ENCODE measurements at regions not wholly inside any gene's neighbourhood (a gene's known extent, or its start where the extent isn't known, plus 50 kb on each side); places are given as distances from the start of the nearest gene placed in this dataset.
"Not testable (repeated sequence)": the region's sequence is repeated elsewhere in the genome, so short reads cannot be mapped to it uniquely, and the experiment has no call there.

DNA sequence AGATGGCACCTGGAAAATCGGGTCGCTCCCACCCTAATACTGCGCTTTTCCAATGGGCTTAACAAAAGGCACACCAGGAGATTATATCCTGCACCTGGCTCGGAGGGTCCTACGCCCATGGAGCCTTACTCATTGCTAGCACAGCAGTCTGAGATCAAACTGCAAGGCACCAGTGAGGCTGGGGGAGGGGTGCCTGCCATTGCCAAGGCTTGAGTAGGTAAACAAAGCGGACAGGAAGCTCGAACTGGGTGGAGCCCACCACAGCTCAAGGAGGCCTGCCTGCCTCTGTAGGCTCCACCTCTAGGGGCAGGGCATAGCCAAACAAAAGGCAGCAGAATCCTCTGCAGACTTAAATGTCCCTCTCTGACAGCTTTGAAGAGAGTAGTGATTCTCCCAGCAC, 814.8 kb downstream of the SEMA5A start:
- not testable (repeated sequence) for DNase-seq

DNA sequence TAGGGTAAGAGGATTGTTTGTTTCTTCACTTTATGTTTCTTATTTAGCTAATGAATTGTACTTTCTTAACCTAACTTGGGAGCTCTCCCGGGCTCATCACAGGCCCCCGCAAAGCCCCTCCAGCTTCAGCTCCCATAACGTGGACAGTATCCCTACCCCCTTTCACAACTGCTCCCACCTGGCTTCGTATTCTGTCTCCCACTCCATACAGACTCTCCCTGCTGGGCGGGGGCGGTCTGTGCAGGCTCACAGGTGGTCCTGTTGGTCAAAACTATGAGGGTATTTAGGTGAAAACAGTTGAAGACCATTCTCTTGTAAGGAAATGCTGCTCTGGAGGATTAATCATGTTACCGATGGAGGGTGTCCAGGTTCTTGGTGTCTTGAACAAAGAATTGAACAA, 805.3 kb downstream of the SEMA5A start:
- no peak for DNase-seq

DNA sequence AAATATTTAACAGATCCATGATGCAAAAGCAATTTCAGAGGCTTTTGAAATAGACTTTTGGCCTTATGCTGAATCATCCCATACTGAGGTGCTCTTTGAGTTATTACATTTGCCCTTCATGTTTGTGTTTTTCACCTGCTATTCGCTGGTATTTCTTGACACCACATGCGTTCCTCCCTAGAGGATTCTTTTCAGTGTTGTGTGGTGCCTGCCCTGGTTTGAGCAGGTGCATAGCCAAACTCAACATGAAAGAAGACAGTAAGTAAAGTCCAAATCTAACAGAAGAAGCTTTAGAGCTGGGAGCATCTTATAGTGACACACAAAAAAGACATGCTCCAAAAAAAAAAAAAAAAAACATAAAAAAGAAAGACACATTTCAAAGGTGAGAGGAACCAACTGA, 796.3 kb downstream of the SEMA5A start:
- DNase-seq, result no peak

DNA sequence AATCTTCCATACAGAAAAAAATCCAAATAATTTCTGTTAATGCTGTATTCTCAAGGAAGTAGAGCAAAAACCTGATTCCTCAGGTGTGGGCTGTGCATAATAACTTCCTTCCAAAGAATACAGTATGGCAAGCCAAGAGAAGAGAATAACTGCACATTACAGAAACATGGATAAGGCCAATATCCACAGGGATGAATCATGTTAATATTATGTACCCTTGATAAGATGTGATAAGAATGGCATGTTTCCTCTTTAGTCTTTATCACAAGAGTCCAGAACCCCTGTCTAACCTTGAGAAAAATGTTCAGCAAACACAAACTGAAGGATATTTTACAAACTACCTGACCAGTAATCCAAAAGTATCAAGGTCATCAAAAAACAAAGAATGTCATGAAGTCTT, 795.8 kb downstream of the SEMA5A start:
- DNase-seq, result no peak

DNA sequence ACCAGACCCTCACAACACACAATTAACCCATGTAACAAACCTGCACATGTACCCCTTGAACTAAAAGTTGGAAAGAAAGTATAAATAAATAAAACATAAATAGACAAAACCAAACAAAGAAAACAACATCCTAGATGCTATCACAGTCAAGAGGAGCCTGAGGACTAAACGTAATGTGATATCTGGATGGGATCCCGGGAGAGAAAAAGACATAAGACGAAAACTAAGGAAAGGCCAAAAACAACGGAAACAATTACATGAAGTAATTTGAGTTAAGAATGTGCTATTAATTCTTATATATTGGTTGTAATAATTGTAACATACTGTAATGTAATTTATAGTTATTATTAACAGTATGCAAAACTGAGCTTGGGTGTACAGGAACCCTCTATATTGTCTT, 793.9 kb downstream of the SEMA5A start:
- DNase-seq, result no peak

DNA sequence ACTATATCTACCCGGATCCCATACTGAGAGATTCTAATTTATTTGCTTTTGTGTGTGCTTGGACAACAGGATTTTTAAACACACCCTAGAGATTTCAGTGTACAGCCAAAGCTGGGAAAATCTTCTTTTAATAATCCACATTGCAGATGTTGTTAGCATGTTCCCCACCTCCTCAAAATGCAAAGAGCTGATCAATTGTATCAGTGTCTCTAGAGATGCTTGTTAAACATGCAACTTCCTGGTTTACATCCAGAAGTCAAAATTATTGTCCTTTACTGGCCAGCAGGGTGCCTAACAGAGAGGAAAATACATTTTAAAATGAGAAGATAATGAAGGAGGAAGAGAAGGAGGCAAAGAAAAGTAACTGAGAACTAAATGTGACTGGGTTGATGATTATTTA, 793.3 kb downstream of the SEMA5A start:
- peak in 1 of 2 experiments; percentile 2 for DNase-seq

DNA sequence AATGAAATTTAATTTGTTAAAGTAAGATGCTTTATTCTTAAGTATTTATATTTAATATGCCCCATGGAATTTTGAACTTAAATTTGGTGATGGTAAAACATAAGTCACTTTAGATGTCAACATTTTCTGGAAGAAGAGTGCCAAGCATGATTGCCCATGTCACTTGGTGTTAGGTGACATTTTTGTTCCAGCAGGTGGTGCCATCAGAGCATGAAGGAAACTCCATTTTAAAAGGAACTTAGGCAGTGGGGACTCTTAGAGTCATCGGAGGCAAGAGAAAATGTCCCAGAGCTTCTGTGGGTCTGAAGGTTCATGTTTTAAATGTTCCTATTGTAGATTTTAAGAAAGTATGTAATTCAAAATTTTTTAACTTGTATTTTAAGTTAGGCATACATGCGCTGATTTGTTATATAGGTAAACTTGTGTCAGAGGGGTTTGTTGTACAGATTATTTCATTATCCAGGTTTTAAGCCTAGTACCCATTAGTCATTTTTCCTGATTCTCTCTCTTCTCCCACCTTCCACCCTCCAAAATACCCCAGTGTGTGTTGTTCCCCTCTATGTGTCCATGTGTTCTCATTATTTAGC, 789.3 kb downstream of the SEMA5A start:
- peak; percentile 70 to 76 for DNase-seq

DNA sequence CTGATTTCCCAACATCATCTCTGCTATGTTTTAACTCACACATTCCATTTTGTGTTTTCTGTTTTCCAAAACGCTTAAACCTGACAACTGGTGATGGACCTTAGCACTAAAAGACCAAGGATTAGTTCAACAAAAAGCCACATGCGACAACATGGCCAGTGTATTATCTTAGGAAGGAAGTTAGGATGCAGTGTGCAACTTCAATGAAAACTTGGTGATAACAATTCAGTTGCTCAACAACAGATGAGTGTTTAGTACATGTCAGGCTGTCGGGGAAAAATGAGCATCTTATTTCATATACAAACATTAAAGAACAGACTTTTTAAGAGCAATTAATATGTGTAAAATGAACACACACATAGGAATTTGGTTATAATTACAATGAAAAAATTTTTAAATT, 780.0 kb downstream of the SEMA5A start:
- DNase-seq, result no peak

DNA sequence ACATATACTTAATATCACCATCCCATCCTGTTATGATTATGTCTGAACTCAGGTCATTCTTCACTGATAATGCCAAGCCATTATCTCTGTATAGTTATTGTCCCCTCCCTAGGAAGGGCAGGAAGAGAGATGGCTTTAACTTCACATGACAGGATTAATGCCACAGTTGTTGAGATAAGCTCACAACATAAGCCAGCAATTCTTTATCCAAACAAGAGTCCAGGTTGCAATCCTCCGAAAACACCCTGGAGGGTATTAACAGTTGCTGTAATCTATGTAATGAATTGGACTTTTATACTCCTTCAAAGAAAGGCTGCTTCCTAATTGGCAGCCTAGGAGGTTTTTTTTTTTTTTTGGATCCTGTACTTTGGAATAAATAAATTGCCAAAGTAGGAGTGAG, 779.4 kb downstream of the SEMA5A start:
- no peak for DNase-seq

DNA sequence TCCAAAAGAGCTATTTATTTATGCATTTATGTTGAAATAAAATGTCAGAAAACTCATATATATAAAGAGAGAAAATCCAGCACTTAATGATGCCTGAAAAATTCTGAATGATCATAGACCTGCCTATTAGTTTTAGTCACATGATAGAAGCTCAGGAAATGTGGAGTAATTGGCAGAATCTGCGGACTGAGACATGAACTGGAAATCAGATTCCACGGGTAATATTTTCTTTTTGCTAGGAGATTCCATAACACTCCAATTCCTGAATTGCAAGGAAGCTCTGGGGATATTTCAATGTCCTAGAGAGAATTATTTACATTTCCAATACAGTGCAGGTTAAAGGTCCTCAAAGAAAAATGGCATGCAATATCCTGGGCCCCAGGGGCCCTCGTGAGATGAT, 778.8 kb downstream of the SEMA5A start:
- no peak for DNase-seq

DNA sequence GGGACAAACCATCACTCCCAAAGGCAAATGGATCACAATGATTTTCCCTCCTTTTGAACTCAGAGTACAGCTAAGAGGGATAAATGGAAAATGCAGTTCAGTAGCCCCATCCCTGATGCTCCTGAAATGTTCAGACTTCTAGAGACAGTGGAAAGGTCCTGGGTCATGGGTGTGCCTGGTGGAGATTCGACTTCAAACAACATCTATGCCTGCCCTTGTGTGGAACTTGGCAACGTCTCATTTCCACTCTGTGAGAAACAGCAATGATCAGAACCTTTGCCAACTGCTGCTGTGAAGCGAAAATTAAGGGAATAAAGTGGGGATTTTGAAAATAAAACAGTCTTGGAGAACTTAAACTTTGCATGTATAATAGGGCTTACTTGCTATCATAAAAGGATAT, 778.1 kb downstream of the SEMA5A start:
- DNase-seq, result no peak

DNA sequence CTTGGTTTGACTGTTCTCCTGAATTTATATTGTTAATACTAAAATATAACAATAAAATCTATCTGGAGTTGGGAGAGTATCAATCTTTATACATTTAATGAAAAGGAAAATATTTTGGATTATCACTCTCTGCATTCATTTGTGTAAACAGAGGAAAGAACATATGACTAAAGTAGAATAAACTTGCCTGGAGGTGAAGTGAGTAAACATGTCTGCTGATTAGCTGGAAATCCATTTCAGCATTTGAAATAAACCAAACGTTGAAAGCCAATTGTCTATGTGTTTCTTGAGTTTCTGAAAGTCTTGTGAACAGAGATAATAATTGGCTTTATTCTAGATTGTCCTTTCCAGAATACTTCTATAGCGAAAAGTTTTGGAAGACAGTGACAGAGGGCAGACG, 776.2 kb downstream of the SEMA5A start:
- DNase-seq, result no peak

DNA sequence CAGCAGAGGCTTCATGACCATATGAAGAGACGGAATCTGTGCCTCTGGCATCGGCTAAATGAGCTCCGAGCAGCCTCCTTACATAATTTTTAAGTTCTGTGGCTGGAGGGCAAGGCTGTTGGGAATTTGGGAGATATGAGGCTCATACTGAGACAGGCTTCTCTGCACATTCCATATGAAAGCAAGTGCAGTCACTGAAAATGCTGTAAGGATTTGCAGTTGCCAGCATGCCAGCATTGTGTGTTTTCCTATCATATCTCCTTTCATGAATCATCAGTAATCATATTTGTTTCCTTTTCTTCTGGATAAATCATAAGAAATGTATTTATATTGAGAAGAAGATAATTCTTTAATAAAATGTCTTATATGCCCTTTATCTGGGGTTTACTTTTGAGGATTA, 775.4 kb downstream of the SEMA5A start:
- DNase-seq, result no peak

DNA sequence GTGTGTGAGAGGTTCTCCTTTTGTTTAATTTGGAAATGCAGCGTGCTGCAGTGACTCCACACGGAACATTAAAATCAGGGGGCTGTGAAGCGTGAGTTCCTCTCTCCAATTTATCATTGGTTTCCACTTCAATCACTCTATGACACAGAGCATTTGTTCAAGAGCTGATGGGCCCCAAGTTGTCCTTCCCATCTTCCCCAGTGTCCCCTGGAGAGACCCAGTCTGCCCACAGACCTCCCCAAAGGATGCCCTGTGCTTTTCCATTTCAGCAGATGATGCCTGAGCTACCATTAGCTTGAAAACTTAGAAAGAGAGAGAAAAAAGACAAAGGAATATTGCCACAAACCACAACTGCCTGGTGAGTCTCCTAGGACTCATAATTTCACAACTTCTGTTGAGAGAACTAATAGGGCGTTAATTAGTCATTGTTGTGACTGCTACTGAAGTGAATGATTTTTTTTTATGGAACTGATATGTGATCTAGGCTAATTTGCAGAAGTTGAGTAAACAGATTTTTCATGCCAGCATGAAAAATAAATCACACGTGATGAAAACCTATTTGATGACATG, 772.7 kb downstream of the SEMA5A start:
- DNase-seq, result no peak

DNA sequence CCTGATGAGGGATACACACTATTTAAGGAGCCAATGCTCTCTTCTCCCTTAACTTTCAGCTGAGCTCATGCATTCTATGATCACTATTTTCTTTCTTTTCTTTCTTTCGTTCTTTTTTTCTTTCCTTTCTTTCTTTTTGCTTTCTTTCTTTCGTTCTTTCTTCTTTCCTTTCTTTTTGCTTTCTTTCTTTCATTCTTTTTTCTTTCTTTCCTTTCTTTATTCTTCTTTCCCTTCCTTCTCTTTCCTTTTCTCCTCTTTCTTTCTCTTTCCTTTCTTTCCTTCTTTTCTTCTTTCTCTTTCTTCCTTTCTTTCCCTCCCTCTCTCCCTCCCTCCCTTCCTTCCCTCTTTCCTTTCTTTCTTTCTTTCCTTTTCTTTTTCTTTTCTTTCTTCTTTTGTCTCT, 761.2 kb downstream of the SEMA5A start:
- DNase-seq, result no peak

DNA sequence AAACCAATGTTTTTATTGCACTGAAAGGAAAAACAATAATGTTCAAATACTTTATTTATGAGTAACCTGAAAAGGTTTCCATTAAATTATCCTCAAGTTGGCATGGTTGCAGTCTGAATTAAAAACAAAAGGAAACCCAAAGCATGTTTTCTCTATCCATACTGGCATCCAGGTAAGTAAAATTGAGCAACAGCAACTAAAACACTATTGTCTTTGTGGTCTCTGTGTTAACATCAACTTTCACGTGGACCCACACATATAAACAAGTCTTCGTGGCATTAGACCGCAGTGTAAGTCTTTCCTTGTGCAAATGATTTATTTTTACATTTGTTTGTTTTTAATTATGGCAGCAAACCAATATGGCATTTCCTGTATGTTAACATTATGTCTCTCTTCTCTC, 757.6 kb downstream of the SEMA5A start:
- no peak for DNase-seq

DNA sequence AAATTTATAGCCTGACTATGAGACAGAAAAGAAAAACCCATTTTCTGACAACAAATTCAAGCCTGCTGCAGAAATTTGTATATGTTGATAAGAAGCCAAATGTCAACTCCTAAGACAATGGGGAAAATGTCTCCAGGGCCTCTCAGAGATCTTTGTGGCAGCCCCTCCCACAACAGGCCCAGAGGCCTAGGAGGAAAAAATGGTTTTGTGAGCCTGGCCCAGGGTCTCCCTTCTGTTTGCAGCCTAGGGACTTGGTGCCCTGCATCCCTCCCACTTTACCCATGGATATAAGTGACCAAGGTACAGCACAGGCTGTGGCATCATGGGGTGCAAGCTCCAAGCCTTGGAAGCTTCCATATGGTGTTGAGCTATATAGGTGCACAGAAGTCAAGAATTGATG, 740.2 kb downstream of the SEMA5A start:
- DNase-seq, result no peak

DNA sequence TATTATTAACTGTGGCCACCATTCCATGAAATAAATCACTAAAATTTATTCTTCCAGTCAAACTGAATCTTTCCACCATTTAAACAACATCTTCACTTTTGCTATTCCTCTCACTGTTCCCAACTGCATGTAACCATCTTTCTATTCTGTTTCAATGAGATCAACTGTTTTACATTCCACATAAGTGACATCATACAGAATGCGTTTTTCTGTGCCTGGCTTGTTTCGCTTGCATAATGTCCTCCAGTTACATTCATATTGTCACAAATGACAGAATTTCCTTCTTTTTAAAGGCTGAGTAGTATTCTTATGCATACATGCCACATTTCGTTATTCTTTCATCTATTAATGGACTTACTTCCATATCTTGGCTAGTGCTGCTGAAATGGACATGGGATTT, 738.2 kb downstream of the SEMA5A start:
- DNase-seq, result no peak

DNA sequence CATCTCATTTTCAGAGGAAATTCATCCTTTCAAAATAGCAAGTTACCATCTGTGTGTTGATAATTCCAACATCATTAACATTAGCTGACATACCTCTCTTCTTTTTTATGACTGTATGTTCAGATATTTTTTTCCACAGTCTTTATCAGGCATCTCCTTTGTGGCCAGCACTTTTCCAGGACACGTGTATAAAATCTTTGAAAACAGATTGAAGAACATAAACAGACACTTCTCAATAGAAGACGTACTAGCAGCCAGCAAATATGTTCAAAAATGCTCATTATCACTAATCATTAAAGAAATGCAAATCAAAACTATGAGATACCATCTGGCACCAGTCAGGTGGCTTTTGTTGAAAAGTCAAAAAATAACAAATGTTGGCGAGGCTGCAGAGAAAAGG, 734.3 kb downstream of the SEMA5A start:
- no peak for DNase-seq

DNA sequence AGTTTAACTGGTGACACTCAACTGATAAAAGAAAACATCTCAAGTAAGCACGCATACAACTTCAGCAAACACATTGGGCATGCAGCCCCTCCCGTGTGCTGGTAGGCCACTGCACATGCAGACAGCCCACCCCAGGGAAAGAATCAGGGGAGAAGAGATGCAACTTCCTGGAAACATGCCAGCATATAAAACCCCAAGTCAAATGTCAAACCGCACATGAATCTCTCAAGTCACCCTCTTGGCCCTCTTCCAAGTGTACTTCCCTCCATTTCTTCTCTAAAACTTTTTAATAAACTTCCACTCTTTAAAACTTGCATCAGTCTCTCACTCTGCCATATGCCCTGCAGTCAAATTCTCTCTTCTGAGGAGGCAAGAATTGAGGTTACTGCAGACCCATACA, 732.7 kb downstream of the SEMA5A start:
- no peak for DNase-seq

DNA sequence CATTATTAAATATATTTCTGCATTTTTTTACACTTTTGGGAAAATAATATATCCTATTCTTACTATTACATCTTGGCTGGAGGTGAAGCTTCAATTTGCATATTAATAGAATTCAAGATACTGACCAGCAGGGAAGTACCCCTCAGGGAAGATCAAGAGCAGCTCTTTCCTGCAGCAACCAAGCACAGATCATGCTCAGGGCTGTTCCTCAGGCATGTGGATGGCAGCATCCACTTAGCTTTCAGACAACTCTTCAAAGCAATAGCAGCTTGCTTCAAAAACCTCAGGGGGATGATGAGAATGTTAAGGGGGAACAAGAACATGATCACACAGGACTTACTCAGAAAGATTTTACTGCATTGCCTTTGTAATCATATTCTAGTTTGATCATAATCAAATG, 731.8 kb downstream of the SEMA5A start:
- DNase-seq, result no peak

DNA sequence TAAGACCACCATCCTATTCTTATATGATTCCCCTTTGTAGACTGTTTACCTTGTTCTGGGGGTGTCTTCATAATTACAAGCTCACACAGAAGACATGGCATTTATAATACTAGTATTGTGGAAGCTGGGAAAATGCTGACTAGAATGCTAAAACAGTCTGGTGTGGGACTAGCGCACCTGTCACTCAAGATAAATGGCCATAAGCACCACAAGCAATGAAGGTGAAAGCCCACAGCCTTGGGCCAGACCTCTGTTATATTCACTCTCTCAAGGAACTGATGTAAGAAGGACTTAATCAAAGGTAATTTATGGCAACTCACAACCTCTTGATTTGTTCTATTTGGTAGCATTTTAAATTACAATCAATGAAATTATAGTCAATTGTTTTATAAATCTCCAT, 721.5 kb downstream of the SEMA5A start:
- no peak for DNase-seq

DNA sequence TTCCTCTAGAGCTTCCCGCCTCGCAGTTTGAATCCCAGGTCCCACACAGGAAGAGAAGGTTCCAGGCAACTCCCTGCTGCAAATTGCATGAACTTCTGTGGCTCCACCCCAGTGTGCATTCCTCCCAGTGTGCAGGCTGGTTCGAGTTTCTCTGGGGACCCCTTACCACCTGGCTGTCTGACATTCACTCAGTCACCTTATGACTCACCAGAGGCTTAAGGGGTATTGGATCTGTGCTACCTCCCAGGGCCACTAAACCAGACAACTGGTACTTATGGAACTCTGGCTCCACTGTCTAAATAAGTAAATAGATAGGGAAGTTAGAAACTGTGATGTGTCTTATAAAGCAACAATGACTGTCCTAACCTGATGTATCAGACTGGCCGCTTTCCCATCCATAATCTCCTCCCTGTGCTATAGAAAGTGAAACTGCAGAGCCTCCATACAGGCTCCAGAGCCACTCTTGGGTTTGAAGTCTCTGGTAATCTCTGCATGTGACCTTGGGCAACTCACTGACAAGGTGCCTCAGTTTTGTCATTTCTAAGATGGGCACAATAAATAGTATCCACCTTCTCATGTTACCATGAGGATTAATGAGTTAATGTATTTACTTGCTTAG, 720.6 kb downstream of the SEMA5A start:
- DNase-seq, result no peak

DNA sequence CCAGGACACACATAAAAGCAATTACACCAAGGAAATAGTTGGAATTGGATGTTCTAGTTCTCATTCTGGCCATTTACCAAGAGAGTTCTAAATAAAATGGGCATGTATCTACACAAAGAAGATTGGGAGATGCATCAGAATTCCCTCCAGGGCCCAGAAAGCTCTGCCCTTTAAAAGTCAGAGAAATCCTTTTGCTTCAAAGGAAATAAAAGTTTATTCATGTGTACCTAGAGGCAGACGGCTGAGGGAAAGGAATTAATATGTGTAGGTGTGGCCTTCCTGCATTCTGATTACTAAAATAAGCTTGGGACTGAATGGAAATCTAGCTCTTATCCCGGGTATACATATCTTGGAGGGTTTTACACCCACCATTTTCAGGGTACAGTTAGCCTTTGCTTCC, 719.4 kb downstream of the SEMA5A start:
- no peak for DNase-seq

DNA sequence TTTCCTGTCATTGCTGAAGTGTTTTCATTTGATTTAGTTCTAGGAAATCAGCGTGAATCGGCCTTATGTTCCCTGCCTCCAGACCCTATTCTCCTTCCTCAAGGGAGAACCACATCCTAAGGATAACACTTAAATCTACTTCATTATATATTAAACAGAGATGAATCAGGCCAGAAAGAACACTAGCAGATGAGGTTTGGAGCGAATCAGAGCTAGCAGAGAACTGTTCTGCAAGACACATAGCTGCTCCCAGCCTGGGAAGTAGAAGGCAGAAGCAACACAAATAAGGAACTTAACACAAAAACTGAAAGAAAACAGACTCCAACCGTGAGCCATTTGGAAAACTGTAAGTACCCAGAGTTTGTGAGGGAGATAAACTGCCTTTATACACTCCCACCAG, 718.2 kb downstream of the SEMA5A start:
- DNase-seq, result no peak
